HG03159 (cell line): ENCODE measurements at regions not wholly inside any gene's neighbourhood (a gene's known extent, or its start where the extent isn't known, plus 50 kb on each side); places are given as distances from the start of the nearest gene placed in this dataset.

Experiments used
- ATAC-seq: cut with Tn5 transposase; IDR thresholded peaks from one replicate; pipeline ENCODE4 v1.9.1; 2021; ENCODE audit warnings: mild to moderate bottlenecking, moderate library complexity; ENCODE audit not compliant: unreplicated experiment

- no peak for ATAC-seq
Observed at GRCh38 chr9:116095403-116095802, 58.2 kb upstream of the PAPPA start.

GRCh38 chr9:116096046-116096445 is 57.5 kb upstream of the PAPPA start:
- ATAC-seq, result no peak

- ATAC-seq, result no peak
Observed at GRCh38 chr9:116096853-116097252, 56.7 kb upstream of the PAPPA start.

GRCh38 chr9:116098476-116098875 is 55.1 kb upstream of the PAPPA start:
- no peak for ATAC-seq

GRCh38 chr9:116099821-116100220 is 53.8 kb upstream of the PAPPA start:
- no peak for ATAC-seq

- ATAC-seq, result no peak
Observed at GRCh38 chr9:116100711-116101121, 52.9 kb upstream of the PAPPA start.

GRCh38 chr9:116101516-116101915 is 52.1 kb upstream of the PAPPA start:
- ATAC-seq, result no peak

- ATAC-seq, result no peak
Observed at GRCh38 chr9:116102596-116102995, 51.0 kb upstream of the PAPPA start.
